WTC11 (cell line): ENCODE measurements at regions not wholly inside any gene's neighbourhood (a gene's known extent, or its start where the extent isn't known, plus 50 kb on each side); places are given as distances from the start of the nearest gene placed in this dataset.

ENCODE experiments used
- ATAC-seq: fragments of 200-7000 bp; cut with Tn5 transposase; 2 replicates; pipeline ENCODE4 v1.10.0; 2021; ENCODE audit warnings: mild to moderate bottlenecking, moderate library complexity
- CTCF ChIA-PET: fragments of 300-600 bp; sonication (Branson Sonifier 250); formaldehyde crosslinking; loops from one replicate; lab custom pipeline; 2021; ENCODE audit warnings: antibody characterized with exemption; lab: Charles Lee
- POLR2A ChIA-PET: fragments of 350-600 bp; sonication (Branson Sonifier 250); formaldehyde crosslinking; loops from one replicate; lab custom pipeline; 2021; ENCODE audit warnings: antibody characterized with exemption; lab: Charles Lee
- DNase-seq: peaks from one replicate; pipeline ENCODE4 v3.0.0; 2021; ENCODE audit warnings: low spot score
- H3K27ac Mint-ChIP-seq: 2 replicates; pipeline ENCODE4 v1.8.0; 2021; ENCODE audit warnings: mixed read lengths
- H3K27me3 Mint-ChIP-seq: 2 replicates; pipeline ENCODE4 v1.8.0; 2021; ENCODE audit warnings: low read depth, mild to moderate bottlenecking, moderate library complexity, mixed read lengths
- H3K36me3 Mint-ChIP-seq: 2 replicates; pipeline ENCODE4 v1.8.0; 2021; ENCODE audit warnings: mixed read lengths
- H3K4me1 Mint-ChIP-seq: 2 replicates; pipeline ENCODE4 v1.8.0; 2022; ENCODE audit warnings: mixed read lengths
- H3K4me3 Mint-ChIP-seq: 2 replicates; pipeline ENCODE4 v1.8.0; 2021; ENCODE audit warnings: mild to moderate bottlenecking, moderate library complexity, mixed read lengths
- H3K9me3 Mint-ChIP-seq: 2 replicates; pipeline ENCODE4 v1.8.0; 2021; ENCODE audit warnings: mixed read lengths
- CREB1 ChIP-seq: sonication (generic); formaldehyde crosslinking; IDR thresholded peaks from 2 replicates; pipeline ENCODE4 v1.8.0; 2023; ENCODE audit warnings: mild to moderate bottlenecking, missing genetic modification reagents
- CREM ChIP-seq: sonication (generic); formaldehyde crosslinking; IDR thresholded peaks from 2 replicates; pipeline ENCODE4 v1.8.1; 2022; ENCODE audit warnings: mild to moderate bottlenecking, missing genetic modification reagents, moderate library complexity
- GABPB1 ChIP-seq: sonication (generic); formaldehyde crosslinking; IDR thresholded peaks from 2 replicates; pipeline ENCODE4 v1.8.1; 2023; ENCODE audit warnings: mild to moderate bottlenecking, missing genetic modification reagents
- IRF2 ChIP-seq: sonication (generic); formaldehyde crosslinking; IDR thresholded peaks from 2 replicates; pipeline ENCODE4 v1.8.0; 2022; ENCODE audit warnings: low read depth, missing genetic modification reagents, borderline replicate concordance
- JAZF1 ChIP-seq: fragments of 250-450 bp; sonication (Bioruptor Pico); IDR thresholded peaks from 2 replicates; pipeline ENCODE4 v1.9.0; 2021; ENCODE audit warnings: moderate library complexity, mild to moderate bottlenecking, inconsistent platforms
- MXD4 ChIP-seq: fragments of 250-450 bp; sonication (Bioruptor Pico); IDR thresholded peaks from 2 replicates; pipeline ENCODE4 v1.8.0; 2021; ENCODE audit warnings: mild to moderate bottlenecking, moderate library complexity, borderline replicate concordance
- NR2C2 ChIP-seq: sonication (generic); formaldehyde crosslinking; IDR thresholded peaks from 2 replicates; pipeline ENCODE4 v1.8.0; 2022; ENCODE audit warnings: mild to moderate bottlenecking, missing genetic modification reagents
- SMAD4 ChIP-seq: sonication (generic); formaldehyde crosslinking; IDR thresholded peaks from 2 replicates; pipeline ENCODE4 v1.8.0; 2022; ENCODE audit warnings: mild to moderate bottlenecking, missing genetic modification reagents
- SOX15 ChIP-seq: fragments of 250-450 bp; sonication (Bioruptor Pico); IDR thresholded peaks from 2 replicates; pipeline ENCODE4 v1.9.0; 2021; ENCODE audit warnings: mild to moderate bottlenecking
- SP1 ChIP-seq: sonication (generic); formaldehyde crosslinking; conservative IDR thresholded peaks from 2 replicates; pipeline ENCODE4 v1.8.1; 2022; ENCODE audit warnings: missing genetic modification reagents
- TEAD1 ChIP-seq: sonication (generic); formaldehyde crosslinking; IDR thresholded peaks from 2 replicates; pipeline ENCODE4 v1.8.0; 2022; ENCODE audit warnings: mild to moderate bottlenecking, missing genetic modification reagents
- ZNF219 ChIP-seq: sonication (generic); formaldehyde crosslinking; IDR thresholded peaks from 2 replicates; pipeline ENCODE4 v1.8.0; 2023; ENCODE audit warnings: missing genetic modification reagents, mild to moderate bottlenecking, borderline replicate concordance
- ZNF532 ChIP-seq: fragments of 250-450 bp; sonication (Bioruptor Pico); IDR thresholded peaks from 2 replicates; pipeline ENCODE4 v1.9.0; 2021; ENCODE audit warnings: mild to moderate bottlenecking, borderline replicate concordance
- TF ChIP-seq, protein P1 (sequence below): sonication (generic); formaldehyde crosslinking; IDR thresholded peaks from 2 replicates; pipeline ENCODE4 v1.8.1; 2023; ENCODE audit warnings: mild to moderate bottlenecking, missing genetic modification reagents, borderline replicate concordance
- TF ChIP-seq, protein P2 (sequence below): sonication (generic); formaldehyde crosslinking; IDR thresholded peaks from 2 replicates; pipeline ENCODE4 v1.8.0; 2023; ENCODE audit warnings: mild to moderate bottlenecking, missing genetic modification reagents

- no peak for TF ChIP-seq MXD4 (CRISPR knock-in tag)
These were observed 319.7 kb downstream of the CXCL12 start (continued) for GRCh38 chr10:44064987-44065787.

DNA sequence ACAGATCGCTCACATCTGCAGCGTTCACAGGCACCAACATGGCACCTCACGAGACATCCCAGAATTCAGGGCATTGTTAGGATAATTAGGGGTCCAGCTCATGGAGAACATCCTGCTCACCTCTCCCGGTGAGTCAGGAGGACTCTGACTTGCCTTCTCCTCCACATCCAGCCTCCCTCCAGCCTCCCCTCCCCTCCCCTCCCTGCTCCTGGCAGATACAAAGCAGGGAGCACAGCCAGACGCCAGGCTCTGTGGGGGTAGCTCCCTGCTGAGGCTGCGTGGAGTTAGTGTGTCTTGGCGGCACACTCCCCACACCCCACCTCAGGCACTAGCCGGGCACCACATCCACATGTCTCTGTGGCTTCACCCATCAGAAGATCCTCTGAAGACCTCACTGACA lies 320.6 kb downstream of the CXCL12 start:
- no peak for TF ChIP-seq ZNF219 (CRISPR knock-in tag)
- TF ChIP-seq SOX15 (CRISPR knock-in tag): no peak
- TF ChIP-seq, protein P1, sequence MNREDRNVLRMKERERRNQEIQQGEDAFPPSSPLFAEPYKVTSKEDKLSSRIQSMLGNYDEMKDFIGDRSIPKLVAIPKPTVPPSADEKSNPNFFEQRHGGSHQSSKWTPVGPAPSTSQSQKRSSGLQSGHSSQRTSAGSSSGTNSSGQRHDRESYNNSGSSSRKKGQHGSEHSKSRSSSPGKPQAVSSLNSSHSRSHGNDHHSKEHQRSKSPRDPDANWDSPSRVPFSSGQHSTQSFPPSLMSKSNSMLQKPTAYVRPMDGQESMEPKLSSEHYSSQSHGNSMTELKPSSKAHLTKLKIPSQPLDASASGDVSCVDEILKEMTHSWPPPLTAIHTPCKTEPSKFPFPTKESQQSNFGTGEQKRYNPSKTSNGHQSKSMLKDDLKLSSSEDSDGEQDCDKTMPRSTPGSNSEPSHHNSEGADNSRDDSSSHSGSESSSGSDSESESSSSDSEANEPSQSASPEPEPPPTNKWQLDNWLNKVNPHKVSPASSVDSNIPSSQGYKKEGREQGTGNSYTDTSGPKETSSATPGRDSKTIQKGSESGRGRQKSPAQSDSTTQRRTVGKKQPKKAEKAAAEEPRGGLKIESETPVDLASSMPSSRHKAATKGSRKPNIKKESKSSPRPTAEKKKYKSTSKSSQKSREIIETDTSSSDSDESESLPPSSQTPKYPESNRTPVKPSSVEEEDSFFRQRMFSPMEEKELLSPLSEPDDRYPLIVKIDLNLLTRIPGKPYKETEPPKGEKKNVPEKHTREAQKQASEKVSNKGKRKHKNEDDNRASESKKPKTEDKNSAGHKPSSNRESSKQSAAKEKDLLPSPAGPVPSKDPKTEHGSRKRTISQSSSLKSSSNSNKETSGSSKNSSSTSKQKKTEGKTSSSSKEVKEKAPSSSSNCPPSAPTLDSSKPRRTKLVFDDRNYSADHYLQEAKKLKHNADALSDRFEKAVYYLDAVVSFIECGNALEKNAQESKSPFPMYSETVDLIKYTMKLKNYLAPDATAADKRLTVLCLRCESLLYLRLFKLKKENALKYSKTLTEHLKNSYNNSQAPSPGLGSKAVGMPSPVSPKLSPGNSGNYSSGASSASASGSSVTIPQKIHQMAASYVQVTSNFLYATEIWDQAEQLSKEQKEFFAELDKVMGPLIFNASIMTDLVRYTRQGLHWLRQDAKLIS (CRISPR knock-in tag): no peak
- TF ChIP-seq, protein P2, sequence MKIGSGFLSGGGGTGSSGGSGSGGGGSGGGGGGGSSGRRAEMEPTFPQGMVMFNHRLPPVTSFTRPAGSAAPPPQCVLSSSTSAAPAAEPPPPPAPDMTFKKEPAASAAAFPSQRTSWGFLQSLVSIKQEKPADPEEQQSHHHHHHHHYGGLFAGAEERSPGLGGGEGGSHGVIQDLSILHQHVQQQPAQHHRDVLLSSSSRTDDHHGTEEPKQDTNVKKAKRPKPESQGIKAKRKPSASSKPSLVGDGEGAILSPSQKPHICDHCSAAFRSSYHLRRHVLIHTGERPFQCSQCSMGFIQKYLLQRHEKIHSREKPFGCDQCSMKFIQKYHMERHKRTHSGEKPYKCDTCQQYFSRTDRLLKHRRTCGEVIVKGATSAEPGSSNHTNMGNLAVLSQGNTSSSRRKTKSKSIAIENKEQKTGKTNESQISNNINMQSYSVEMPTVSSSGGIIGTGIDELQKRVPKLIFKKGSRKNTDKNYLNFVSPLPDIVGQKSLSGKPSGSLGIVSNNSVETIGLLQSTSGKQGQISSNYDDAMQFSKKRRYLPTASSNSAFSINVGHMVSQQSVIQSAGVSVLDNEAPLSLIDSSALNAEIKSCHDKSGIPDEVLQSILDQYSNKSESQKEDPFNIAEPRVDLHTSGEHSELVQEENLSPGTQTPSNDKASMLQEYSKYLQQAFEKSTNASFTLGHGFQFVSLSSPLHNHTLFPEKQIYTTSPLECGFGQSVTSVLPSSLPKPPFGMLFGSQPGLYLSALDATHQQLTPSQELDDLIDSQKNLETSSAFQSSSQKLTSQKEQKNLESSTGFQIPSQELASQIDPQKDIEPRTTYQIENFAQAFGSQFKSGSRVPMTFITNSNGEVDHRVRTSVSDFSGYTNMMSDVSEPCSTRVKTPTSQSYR (CRISPR knock-in tag): no peak
- TF ChIP-seq GABPB1 (CRISPR knock-in tag): no peak
- no peak for TF ChIP-seq JAZF1
- no peak for TF ChIP-seq CREB1 (CRISPR knock-in tag)
- Mint-ChIP-seq H3K4me3 (no peak overlapping the region), H3K9me3 (peaks cover 3% of the 10 kb centered on the region; the same call in 1 of the 2 replicates), H3K36me3 (no peaks in the 10 kb centered on the region), H3K4me1 (peaks cover 6% of the 10 kb centered on the region; the same call in 1 of the 2 replicates), H3K27me3 (peaks cover 2% of the 10 kb centered on the region; the same call in 1 of the 2 replicates), H3K27ac (no peak overlapping the region)
- ChIA-PET CTCF (no interaction called here), POLR2A (no interaction called here)
- no peak for ATAC-seq
- DNase-seq: no peak

DNA sequence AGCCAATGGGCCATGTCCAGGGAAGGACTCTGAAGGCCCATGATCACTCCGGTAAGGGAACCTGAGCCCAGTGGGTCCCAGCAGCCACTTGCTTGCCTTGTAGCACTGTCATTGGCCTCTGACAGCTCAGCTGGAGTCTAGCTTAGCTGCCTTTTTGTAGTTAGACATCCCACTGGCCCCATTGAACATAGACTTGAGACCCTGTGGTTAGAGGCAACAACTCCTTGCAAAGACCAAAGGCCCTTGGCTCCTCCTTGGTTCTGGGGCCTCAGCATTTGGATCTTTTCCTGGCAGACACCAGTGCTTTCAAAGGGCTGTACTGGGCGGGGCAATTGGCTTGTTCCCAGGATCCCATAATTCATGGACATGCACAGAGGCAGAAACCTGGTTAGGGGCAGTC lies 321.2 kb downstream of the CXCL12 start:
- peaks cover 2% of the 10 kb centered on the region; the same call in 1 of the 2 replicates for H3K27me3 Mint-ChIP-seq
- H3K4me3 Mint-ChIP-seq: no peak overlapping the region
- ATAC-seq: no peak
- POLR2A ChIA-PET: no interaction called here
- no peak overlapping the region for H3K27ac Mint-ChIP-seq
- CTCF ChIA-PET: no interaction called here
- H3K4me1 Mint-ChIP-seq: peaks cover 6% of the 10 kb centered on the region; the same call in 1 of the 2 replicates
- no peaks in the 10 kb centered on the region for H3K36me3 Mint-ChIP-seq
- peaks cover 3% of the 10 kb centered on the region; the same call in 1 of the 2 replicates for H3K9me3 Mint-ChIP-seq
- TF ChIP-seq CREM (CRISPR knock-in tag): no peak
- no peak for TF ChIP-seq ZNF532 (CRISPR knock-in tag)
- no peak for TF ChIP-seq TEAD1 (CRISPR knock-in tag)
- TF ChIP-seq SMAD4: no peak
- TF ChIP-seq IRF2 (CRISPR knock-in tag): no peak
- TF ChIP-seq SP1 (CRISPR knock-in tag): no peak
- no peak for TF ChIP-seq NR2C2
- no peak for DNase-seq
